ENCODE measurements at regions not wholly inside any gene's neighbourhood (a gene's known extent, or its start where the extent isn't known, plus 50 kb on each side); places are given as distances from the start of the nearest gene placed in this dataset.

DNA sequence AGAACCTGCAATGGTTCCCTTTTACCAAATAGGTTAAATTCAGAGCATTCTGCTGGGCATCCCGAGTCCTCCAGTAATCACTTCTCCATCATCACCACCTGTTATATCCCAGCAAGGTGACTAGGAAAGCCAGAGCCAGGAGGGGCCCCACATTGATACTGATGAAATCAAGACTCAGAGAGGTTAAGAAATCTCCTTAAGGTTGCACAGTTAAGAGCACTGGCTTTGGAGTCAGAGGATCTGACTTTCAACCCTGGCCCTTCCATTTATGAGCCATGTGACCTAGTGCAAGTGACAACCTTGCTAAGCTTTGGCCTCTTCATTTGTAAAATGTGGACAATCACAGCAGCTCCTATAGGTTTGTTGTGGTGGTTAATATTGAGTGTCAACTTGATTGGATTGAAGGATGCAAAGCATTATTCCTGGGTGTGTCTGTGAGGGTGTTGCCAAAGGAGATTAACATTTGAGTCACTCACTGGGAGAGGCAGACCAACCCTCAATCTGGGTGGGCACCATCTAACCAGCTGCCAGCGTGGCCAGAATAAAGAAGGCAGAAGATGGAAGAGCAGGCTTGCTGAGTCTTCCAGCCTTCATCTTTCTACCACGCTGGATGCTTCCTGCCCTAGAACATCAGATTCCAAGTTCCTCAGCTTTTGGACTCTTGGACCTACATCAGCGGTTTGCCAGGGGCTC is 194.2 kb upstream of the ASIC2 start:
- no peaks in the 10 kb centered on the region for H3K9me3 ChIP-seq
- H3K4me3 ChIP-seq (ENCODE audit: control insufficient read depth in 1 of 2, extremely low read depth in 1 of 2, low read length in 1 of 2) = no peak overlapping the region
- peaks cover 0 to 7% of the 10 kb centered on the region in 2 experiments for H3K27me3 ChIP-seq (replicated peaks in 1 of 2; ENCODE audit: control insufficient read depth in 2 of 2, extremely low read depth in 1 of 2, insufficient read depth in 2 of 2, low read length in 1 of 2)
- Mint-ChIP-seq H3K4me3 (no peak overlapping the region), H3K36me3 (no peaks in the 10 kb centered on the region), H3K27ac (no peak overlapping the region), H3K4me1 (no peaks in the 10 kb centered on the region), H3K9me3 (no peaks in the 10 kb centered on the region), H3K27me3 (peaks cover 4 to 6% of the 10 kb centered on the region in 2 donors)
- H3K27ac ChIP-seq (ENCODE audit: low read length) = no peak overlapping the region
- DNase-seq (no peak), ATAC-seq (replicated peaks in 1 of 4) (no peak)
- CTCF ChIA-PET = no interaction called here
- POLR2A ChIA-PET = no interaction called here
- H3K4me1 ChIP-seq (ENCODE audit: control insufficient read depth in 1 of 2, extremely low read depth in 1 of 2, insufficient read depth in 2 of 2, low read length in 2 of 2) = no peaks in the 10 kb centered on the region
- no peaks in the 10 kb centered on the region for H3K36me3 ChIP-seq (ENCODE audit: control insufficient read depth in 2 of 2, extremely low read depth in 1 of 2, insufficient read depth in 1 of 2, low read length in 1 of 2)
- 67% methylated on average over 4 of the region's 4 CpGs for WGBS (ENCODE audit: insufficient coverage)

GRCh38 chr17:33491871-33492481 is 198.9 kb upstream of the ASIC2 start:
- Mint-ChIP-seq H3K4me1 (no peaks in the 10 kb centered on the region), H3K27ac (no peak overlapping the region), H3K36me3 (no peaks in the 10 kb centered on the region), H3K4me3 (no peak overlapping the region), H3K9me3 (no peaks in the 10 kb centered on the region), H3K27me3 (peaks cover 4 to 6% of the 10 kb centered on the region in 2 donors)
- Histone ChIP-seq H3K27me3 (replicated peaks in 1 of 2; ENCODE audit: control insufficient read depth in 2 of 2, extremely low read depth in 1 of 2, insufficient read depth in 2 of 2, low read length in 1 of 2) (peaks cover 0 to 3% of the 10 kb centered on the region in 2 experiments), H3K4me1 (ENCODE audit: control insufficient read depth in 1 of 2, extremely low read depth in 1 of 2, insufficient read depth in 2 of 2, low read length in 2 of 2) (no peaks in the 10 kb centered on the region), H3K36me3 (ENCODE audit: control insufficient read depth in 2 of 2, extremely low read depth in 1 of 2, insufficient read depth in 1 of 2, low read length in 1 of 2) (no peaks in the 10 kb centered on the region), H3K27ac (ENCODE audit: low read length) (no peak overlapping the region), H3K9me3 (no peaks in the 10 kb centered on the region), H3K4me3 (ENCODE audit: control insufficient read depth in 1 of 2, extremely low read depth in 1 of 2, low read length in 1 of 2) (no peak overlapping the region)
- ChIA-PET POLR2A (no interaction called here), CTCF (no interaction called here)
- DNase-seq (no peak), ATAC-seq (replicated peaks in 1 of 4) (no peak)
- WGBS (ENCODE audit: insufficient coverage) = 84% methylated on average over 4 of the region's 9 CpGs

- no peak overlapping the region for H3K4me3 Mint-ChIP-seq
- H3K4me1 ChIP-seq (ENCODE audit: control insufficient read depth in 1 of 2, extremely low read depth in 1 of 2, insufficient read depth in 2 of 2, low read length in 2 of 2) = no peaks in the 10 kb centered on the region
- H3K27ac ChIP-seq (ENCODE audit: low read length) = no peak overlapping the region
- no peak overlapping the region for H3K4me3 ChIP-seq (ENCODE audit: control insufficient read depth in 1 of 2, extremely low read depth in 1 of 2, low read length in 1 of 2)
- no peaks in the 10 kb centered on the region for H3K27me3 ChIP-seq (replicated peaks in 1 of 2; ENCODE audit: control insufficient read depth in 2 of 2, extremely low read depth in 1 of 2, insufficient read depth in 2 of 2, low read length in 1 of 2)
- H3K36me3 ChIP-seq (ENCODE audit: control insufficient read depth in 2 of 2, extremely low read depth in 1 of 2, insufficient read depth in 1 of 2, low read length in 1 of 2) = no peaks in the 10 kb centered on the region
- no peak for DNase-seq
- no peaks in the 10 kb centered on the region for H3K9me3 Mint-ChIP-seq
- 80% methylated on average over 1 of the region's 3 CpGs for WGBS (ENCODE audit: insufficient coverage)
- ATAC-seq (replicated peaks in 1 of 4) = no peak
- no peaks in the 10 kb centered on the region for H3K4me1 Mint-ChIP-seq
- POLR2A ChIA-PET = no interaction called here
- H3K27ac Mint-ChIP-seq = no peak overlapping the region
- CTCF ChIA-PET = no interaction called here
- no peaks in the 10 kb centered on the region for H3K36me3 Mint-ChIP-seq
- peaks cover 4 to 6% of the 10 kb centered on the region in 2 donors for H3K27me3 Mint-ChIP-seq
- H3K9me3 ChIP-seq = no peaks in the 10 kb centered on the region
These were observed 199.7 kb upstream of the ASIC2 start for GRCh38 chr17:33492731-33493265.

DNA sequence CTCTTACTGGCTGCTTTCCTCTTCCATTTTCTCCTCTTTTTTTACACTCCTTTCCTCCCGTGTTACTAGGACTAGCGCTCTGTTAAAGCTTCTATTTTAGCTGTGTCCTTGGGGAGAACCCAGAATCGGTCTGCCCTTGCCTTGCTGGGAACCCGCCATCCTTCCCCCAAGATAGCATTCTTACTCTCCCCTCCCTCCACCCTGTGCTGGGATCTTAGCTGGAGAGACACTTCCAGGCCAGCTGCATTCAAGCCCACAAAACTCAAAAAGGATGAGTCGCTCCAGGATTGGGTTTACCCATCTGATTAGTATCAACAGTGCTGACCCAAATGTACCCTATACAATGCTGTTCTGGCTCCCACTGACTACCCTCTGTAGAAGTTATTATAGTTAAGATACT is 200.5 kb upstream of the ASIC2 start:
- Histone ChIP-seq H3K27ac (ENCODE audit: low read length) (no peak overlapping the region), H3K27me3 (replicated peaks in 1 of 2; ENCODE audit: control insufficient read depth in 2 of 2, extremely low read depth in 1 of 2, insufficient read depth in 2 of 2, low read length in 1 of 2) (no peaks in the 10 kb centered on the region), H3K36me3 (ENCODE audit: control insufficient read depth in 2 of 2, extremely low read depth in 1 of 2, insufficient read depth in 1 of 2, low read length in 1 of 2) (no peaks in the 10 kb centered on the region), H3K9me3 (no peaks in the 10 kb centered on the region), H3K4me3 (ENCODE audit: control insufficient read depth in 1 of 2, extremely low read depth in 1 of 2, low read length in 1 of 2) (no peak overlapping the region), H3K4me1 (ENCODE audit: control insufficient read depth in 1 of 2, extremely low read depth in 1 of 2, insufficient read depth in 2 of 2, low read length in 2 of 2) (no peaks in the 10 kb centered on the region)
- Mint-ChIP-seq H3K27ac (no peak overlapping the region), H3K9me3 (no peaks in the 10 kb centered on the region), H3K27me3 (peaks cover 4 to 6% of the 10 kb centered on the region in 2 donors), H3K4me3 (no peak overlapping the region), H3K36me3 (no peaks in the 10 kb centered on the region), H3K4me1 (no peaks in the 10 kb centered on the region)
- no peak for DNase-seq
- ChIA-PET POLR2A (no interaction called here), CTCF (no interaction called here)
- no peak for ATAC-seq (replicated peaks in 1 of 4)
- WGBS (ENCODE audit: insufficient coverage) = 93% methylated on average over 2 of the region's 5 CpGs

DNA sequence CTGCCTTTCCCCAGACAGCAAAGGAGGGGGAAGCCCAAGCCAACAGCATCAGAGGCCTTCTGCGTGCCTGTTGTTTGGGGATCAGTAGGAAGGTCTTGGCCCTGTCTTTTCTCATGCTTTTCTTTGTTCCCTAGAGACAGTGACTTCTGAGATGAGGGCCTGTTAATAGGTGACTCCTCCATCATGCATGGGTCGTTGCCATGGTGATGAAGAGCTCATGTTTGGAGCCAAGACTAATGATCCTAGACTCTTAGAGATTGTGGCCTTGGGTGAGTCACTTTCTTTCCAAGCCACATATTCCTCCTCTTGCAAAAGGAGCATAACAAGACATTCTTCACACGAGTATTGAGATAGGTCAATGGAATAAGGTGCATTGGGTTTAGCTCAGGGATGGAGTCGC is 201.1 kb upstream of the ASIC2 start:
- Histone ChIP-seq H3K9me3 (no peaks in the 10 kb centered on the region), H3K4me3 (ENCODE audit: control insufficient read depth in 1 of 2, extremely low read depth in 1 of 2, low read length in 1 of 2) (no peak overlapping the region), H3K27me3 (replicated peaks in 1 of 2; ENCODE audit: control insufficient read depth in 2 of 2, extremely low read depth in 1 of 2, insufficient read depth in 2 of 2, low read length in 1 of 2) (no peaks in the 10 kb centered on the region), H3K36me3 (ENCODE audit: control insufficient read depth in 2 of 2, extremely low read depth in 1 of 2, insufficient read depth in 1 of 2, low read length in 1 of 2) (no peaks in the 10 kb centered on the region), H3K27ac (ENCODE audit: low read length) (no peak overlapping the region), H3K4me1 (ENCODE audit: control insufficient read depth in 1 of 2, extremely low read depth in 1 of 2, insufficient read depth in 2 of 2, low read length in 2 of 2) (no peaks in the 10 kb centered on the region)
- POLR2A ChIA-PET = no interaction called here
- H3K27ac Mint-ChIP-seq = no peak overlapping the region
- ATAC-seq (replicated peaks in 1 of 4) (no peak), DNase-seq (no peak)
- H3K36me3 Mint-ChIP-seq = no peaks in the 10 kb centered on the region
- 80% methylated on average over 1 of the region's 4 CpGs for WGBS (ENCODE audit: insufficient coverage)
- H3K9me3 Mint-ChIP-seq = no peaks in the 10 kb centered on the region
- H3K4me1 Mint-ChIP-seq = no peaks in the 10 kb centered on the region
- H3K27me3 Mint-ChIP-seq = peaks cover 0 to 6% of the 10 kb centered on the region in 2 donors
- H3K4me3 Mint-ChIP-seq = no peak overlapping the region
- CTCF ChIA-PET = no interaction called here

DNA sequence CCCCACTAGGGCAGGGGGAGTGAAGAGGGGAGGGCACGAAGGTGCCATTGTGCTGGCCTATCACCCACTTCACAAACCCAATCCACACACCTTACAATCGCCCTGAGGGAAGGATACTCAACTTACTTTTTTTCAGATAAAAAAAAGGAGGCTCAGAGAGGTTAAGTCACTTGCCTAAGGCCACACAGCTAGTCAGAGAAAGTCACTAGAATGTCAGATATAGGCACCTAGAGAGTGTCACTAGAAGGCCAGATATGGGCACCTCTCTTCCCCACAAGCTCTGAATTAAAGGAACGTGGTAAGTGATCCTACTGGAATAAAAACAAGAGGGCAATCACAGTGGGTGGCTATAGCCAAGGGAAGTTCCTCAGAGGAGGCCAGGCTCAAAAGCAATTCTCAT is 204.5 kb upstream of the ASIC2 start:
- no peak overlapping the region for H3K27ac ChIP-seq (ENCODE audit: low read length)
- H3K4me1 ChIP-seq (ENCODE audit: control insufficient read depth in 1 of 2, extremely low read depth in 1 of 2, insufficient read depth in 2 of 2, low read length in 2 of 2) = no peaks in the 10 kb centered on the region
- CTCF ChIA-PET = no interaction called here
- Mint-ChIP-seq H3K36me3 (no peaks in the 10 kb centered on the region), H3K4me3 (no peak overlapping the region), H3K4me1 (no peaks in the 10 kb centered on the region), H3K27ac (no peak overlapping the region), H3K27me3 (no peaks in the 10 kb centered on the region), H3K9me3 (no peaks in the 10 kb centered on the region)
- ATAC-seq (replicated peaks in 1 of 4) = no peak
- H3K27me3 ChIP-seq (replicated peaks in 1 of 2; ENCODE audit: control insufficient read depth in 2 of 2, extremely low read depth in 1 of 2, insufficient read depth in 2 of 2, low read length in 1 of 2) = peaks cover 0 to 6% of the 10 kb centered on the region in 2 experiments
- H3K36me3 ChIP-seq (ENCODE audit: control insufficient read depth in 2 of 2, extremely low read depth in 1 of 2, insufficient read depth in 1 of 2, low read length in 1 of 2) = no peaks in the 10 kb centered on the region
- no peak for DNase-seq
- H3K4me3 ChIP-seq (ENCODE audit: control insufficient read depth in 1 of 2, extremely low read depth in 1 of 2, low read length in 1 of 2) = no peak overlapping the region
- POLR2A ChIA-PET = no interaction called here
- no CpG with 5 or more reads among the region's 3 CpGs for WGBS (ENCODE audit: insufficient coverage)
- no peaks in the 10 kb centered on the region for H3K9me3 ChIP-seq
